OCI-LY7 (cell line): ENCODE measurements at regions not wholly inside any gene's neighbourhood (a gene's known extent, or its start where the extent isn't known, plus 50 kb on each side); places are given as distances from the start of the nearest gene placed in this dataset.

Source experiments
- BruUV-seq: library from RNA; stranded (reverse); fragments of 400-500 nt; replicated peaks from 2 replicates; lab custom pipeline; 2021; lab: Mats Ljungman, UMichigan
- CTCF ChIA-PET: fragments of 300-600 bp; sonication (Branson Sonifier 250); formaldehyde crosslinking; loops from one replicate; lab custom pipeline; 2022; ENCODE audit warnings: antibody characterized with exemption; ENCODE audit not compliant: unreplicated experiment; lab: Charles Lee
- POLR2A ChIA-PET: fragments of 300-600 bp; sonication (Branson Sonifier 250); formaldehyde crosslinking; loops from one replicate; lab custom pipeline; 2022; ENCODE audit warnings: antibody characterized with exemption; lab: Charles Lee
- DNase-seq: peaks from one replicate; pipeline ENCODE4 v3.0.0-alpha.2; 2015; ENCODE audit warnings: low spot score
- H2AFZ ChIP-seq: fragments of 200-600 bp; sonication (generic), shearing (Covaris generic); 2 replicates; pipeline ENCODE4 v1.6.1; 2014; ENCODE audit warnings: mild to moderate bottlenecking, antibody characterized with exemption, low read length, moderate library complexity
- H3K27ac ChIP-seq: fragments of 200-600 bp; sonication (generic); 2 replicates; pipeline ENCODE4 v1.5.1; 2014; ENCODE audit warnings: mixed run types, low read depth, mild to moderate bottlenecking, moderate library complexity, low read length, inconsistent platforms; ENCODE audit not compliant: poor library complexity, severe bottlenecking
- H3K36me3 ChIP-seq: fragments of 200-600 bp; sonication (generic); 2 replicates; pipeline ENCODE4 v1.6.1; 2014; ENCODE audit warnings: mild to moderate bottlenecking, antibody characterized with exemption, low read length, moderate library complexity, mixed read lengths; ENCODE audit not compliant: insufficient read depth
- H3K4me1 ChIP-seq: fragments of 200-600 bp; sonication (generic); 2 replicates; pipeline ENCODE4 v1.5.1; 2014; ENCODE audit warnings: mild to moderate bottlenecking, low read length; ENCODE audit not compliant: insufficient read depth, poor library complexity, severe bottlenecking
- H3K4me2 ChIP-seq: fragments of 200-600 bp; sonication (generic); 2 replicates; pipeline ENCODE4 v1.6.1; 2014; ENCODE audit warnings: mild to moderate bottlenecking, low read length
- H3K4me3 ChIP-seq: fragments of 200-600 bp; sonication (generic); 2 replicates; pipeline ENCODE4 v1.5.1; 2014; ENCODE audit warnings: mild to moderate bottlenecking, low read depth, low read length; ENCODE audit not compliant: poor library complexity, severe bottlenecking
- H3K79me2 ChIP-seq: fragments of 200-600 bp; sonication (generic); 2 replicates; pipeline ENCODE4 v1.6.1; 2016; ENCODE audit warnings: low read depth, mild to moderate bottlenecking, low read length, moderate library complexity, mixed read lengths; ENCODE audit not compliant: insufficient read depth
- H3K9me2 ChIP-seq: fragments of 200-600 bp; sonication (generic); 2 replicates; pipeline ENCODE4 v1.6.1; 2016; ENCODE audit warnings: mild to moderate bottlenecking, low read length, mixed read lengths; ENCODE audit not compliant: insufficient read depth
- H3K9me3 ChIP-seq: fragments of 200-600 bp; sonication (generic); 2 replicates; pipeline ENCODE4 v1.6.1; 2014; ENCODE audit warnings: mild to moderate bottlenecking, mixed run types, low read length, mixed read lengths
- H4K20me1 ChIP-seq: fragments of 200-600 bp; sonication (generic); 2 replicates; pipeline ENCODE4 v1.6.1; 2014; ENCODE audit warnings: mild to moderate bottlenecking, antibody characterized with exemption, low read length, moderate library complexity, mixed read lengths; ENCODE audit not compliant: insufficient read depth
- CTCF ChIP-seq: fragments of 200-600 bp; sonication (generic); conservative IDR thresholded peaks from 2 replicates; pipeline ENCODE4 v1.5.1; 2014; ENCODE audit warnings: mild to moderate bottlenecking, antibody characterized with exemption, low read length, moderate library complexity, mixed read lengths
- EZH2phosphoT487 ChIP-seq: fragments of 200-600 bp; sonication (generic); IDR thresholded peaks from 2 replicates; pipeline ENCODE4 v1.6.1; 2018; ENCODE audit warnings: low read depth, borderline replicate concordance, mild to moderate bottlenecking, mixed run types, antibody characterized with exemption, low read length, moderate library complexity, mixed read lengths
- intact Hi-C: fragments of 100-400 bp; cut with micrococcal nuclease; formaldehyde crosslinking; loops from one replicate; pipeline ENCODE4 v1.10.0; 2022; ENCODE audit not compliant: unreplicated experiment

GRCh38 chr7:52843436-52843835 lies 192.0 kb upstream of the POM121L12 start:
- Histone ChIP-seq H3K4me1 (no peaks in the 10 kb centered on the region), H3K9me2 (no peaks in the 10 kb centered on the region), H3K4me3 (no peak overlapping the region), H3K9me3 (no peaks in the 10 kb centered on the region), H3K36me3 (no peaks in the 10 kb centered on the region), H2AFZ (no peak overlapping the region), H4K20me1 (no peaks in the 10 kb centered on the region), H3K79me2 (no peaks in the 10 kb centered on the region), H3K4me2 (no peak overlapping the region), H3K27ac (no peak overlapping the region)
- no TSS peak for BruUV-seq
- no peak for DNase-seq
- POLR2A ChIA-PET = no interaction called here
- CTCF ChIA-PET = no interaction called here
- intact Hi-C loops = no loop called here
- TF ChIP-seq EZH2phosphoT487 (no peak), CTCF (no peak)

- Histone ChIP-seq H3K9me3 (no peaks in the 10 kb centered on the region), H3K27ac (no peak overlapping the region), H3K4me1 (no peaks in the 10 kb centered on the region), H3K36me3 (no peaks in the 10 kb centered on the region), H2AFZ (no peak overlapping the region), H3K4me2 (no peak overlapping the region), H3K4me3 (no peak overlapping the region), H3K79me2 (no peaks in the 10 kb centered on the region), H4K20me1 (no peaks in the 10 kb centered on the region), H3K9me2 (no peaks in the 10 kb centered on the region)
- no peak for DNase-seq
- ChIA-PET CTCF (no interaction called here), POLR2A (interaction anchor here (0.5 kb wide), 1 partner anchor 308 kb away, joined by 3 read pairs; no protein-coding TSS in a partner anchor)
- intact Hi-C loops = no loop called here
- BruUV-seq = no TSS peak
- TF ChIP-seq EZH2phosphoT487 = no peak
- no peak for TF ChIP-seq CTCF
These were observed 193.1 kb upstream of the POM121L12 start for GRCh38 chr7:52842202-52842900.

DNA sequence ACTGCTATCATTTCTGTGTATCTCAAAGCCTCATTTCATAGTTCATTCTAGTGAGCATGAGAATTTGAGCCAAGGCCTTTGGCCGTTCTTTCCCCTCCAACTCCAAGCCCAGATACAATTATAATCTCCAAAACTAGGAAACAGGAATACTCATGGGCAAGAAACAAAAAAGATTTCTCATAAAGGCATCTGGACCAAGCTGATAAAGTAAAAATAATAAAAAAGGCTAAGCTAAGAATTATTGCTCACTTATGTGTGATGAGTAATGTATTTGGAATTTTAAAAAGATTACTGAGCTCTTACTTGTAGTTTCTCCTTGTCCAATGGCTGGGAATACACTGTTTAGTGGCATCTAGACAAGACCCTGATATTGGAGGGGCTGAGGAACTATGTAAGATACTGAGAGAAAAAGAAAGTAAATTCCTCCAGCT lies 196.4 kb upstream of the POM121L12 start:
- H2AFZ ChIP-seq = no peak overlapping the region
- no peak overlapping the region for H3K27ac ChIP-seq
- H4K20me1 ChIP-seq = no peaks in the 10 kb centered on the region
- POLR2A ChIA-PET = interaction anchor here (0.6 to 1.1 kb wide), 2 partner anchors 19 to 328 kb away, joined by 3 to 4 read pairs; no protein-coding TSS in a partner anchor
- TF ChIP-seq CTCF = no peak
- no peak for TF ChIP-seq EZH2phosphoT487
- no peaks in the 10 kb centered on the region for H3K9me3 ChIP-seq
- no peak overlapping the region for H3K4me3 ChIP-seq
- BruUV-seq = no TSS peak
- H3K36me3 ChIP-seq = no peaks in the 10 kb centered on the region
- CTCF ChIA-PET = no interaction called here
- intact Hi-C loops = no loop called here
- no peak for DNase-seq
- no peaks in the 10 kb centered on the region for H3K79me2 ChIP-seq
- no peaks in the 10 kb centered on the region for H3K9me2 ChIP-seq
- H3K4me1 ChIP-seq = no peaks in the 10 kb centered on the region
- no peak overlapping the region for H3K4me2 ChIP-seq
